ENCODE measurements at regions not wholly inside any gene's neighbourhood (a gene's known extent, or its start where the extent isn't known, plus 50 kb on each side); places are given as distances from the start of the nearest gene placed in this dataset.

GRCh38 chr12:25058012-25058411 is 109.1 kb upstream of the BCAT1 start:
- DNase-seq = no peak

- peak; percentile 25 for DNase-seq
Measured at GRCh38 chr12:25056486-25057130, 107.7 kb upstream of the BCAT1 start.

GRCh38 chr12:25056011-25056410 is 107.1 kb upstream of the BCAT1 start:
- no peak for DNase-seq

- peak; percentile 61 for DNase-seq
Measured at GRCh38 chr12:25054783-25055144, 105.9 kb upstream of the BCAT1 start.

GRCh38 chr12:25054076-25054782 is 105.3 kb upstream of the BCAT1 start:
- DNase-seq = peak; percentile 40

GRCh38 chr12:25052914-25053211 is 104.0 kb upstream of the BCAT1 start:
- peak; percentile 25 for DNase-seq

- DNase-seq = peak; percentile 90
Measured at GRCh38 chr12:25052196-25052913, 103.5 kb upstream of the BCAT1 start.

- DNase-seq = peak; percentile 74
Measured at GRCh38 chr12:25051656-25052195, 102.8 kb upstream of the BCAT1 start.

GRCh38 chr12:25051171-25051570 is 102.3 kb upstream of the BCAT1 start:
- peak; percentile 31 for DNase-seq

GRCh38 chr12:25045869-25046268 is 97.0 kb upstream of the BCAT1 start:
- no peak for DNase-seq

- no peak for DNase-seq
Measured at GRCh38 chr12:25041006-25041741, 92.3 kb upstream of the BCAT1 start.

GRCh38 chr12:25040593-25040992 is 91.7 kb upstream of the BCAT1 start:
- no peak for DNase-seq

GRCh38 chr12:25034676-25035075 is 85.8 kb upstream of the BCAT1 start:
- no peak for DNase-seq

- DNase-seq = no peak
Measured at GRCh38 chr12:25025951-25026490, 77.1 kb upstream of the BCAT1 start.

GRCh38 chr12:25025260-25025659 is 76.4 kb upstream of the BCAT1 start:
- DNase-seq = no peak

GRCh38 chr12:25023808-25024207 is 74.9 kb upstream of the BCAT1 start:
- no peak for DNase-seq

- no peak for DNase-seq
Measured at GRCh38 chr12:25020621-25021243, 71.8 kb upstream of the BCAT1 start.

- no peak for DNase-seq
Measured at GRCh38 chr12:25018146-25018545, 69.2 kb upstream of the BCAT1 start.

- no peak for DNase-seq
Measured at GRCh38 chr12:25017336-25017735, 68.4 kb upstream of the BCAT1 start.

GRCh38 chr12:25014961-25015360 is 66.1 kb upstream of the BCAT1 start:
- DNase-seq = no peak

GRCh38 chr12:25013061-25013460 is 64.2 kb upstream of the BCAT1 start:
- no peak for DNase-seq

GRCh38 chr12:25009496-25010092 is 60.7 kb upstream of the BCAT1 start:
- DNase-seq = no peak
